CD4-positive, alpha-beta T cell treated with Interleukin-17A for 1 hour (primary cell): ENCODE measurements at regions not wholly inside any gene's neighbourhood (a gene's known extent, or its start where the extent isn't known, plus 50 kb on each side); places are given as distances from the start of the nearest gene placed in this dataset.
"Not testable (repeated sequence)": the region's sequence is repeated elsewhere in the genome, so short reads cannot be mapped to it uniquely, and the experiment has no call there.

Source experiments
- DNase-seq: peaks from one replicate; pipeline ENCODE4 v3.0.0-alpha.2; 2020

DNA sequence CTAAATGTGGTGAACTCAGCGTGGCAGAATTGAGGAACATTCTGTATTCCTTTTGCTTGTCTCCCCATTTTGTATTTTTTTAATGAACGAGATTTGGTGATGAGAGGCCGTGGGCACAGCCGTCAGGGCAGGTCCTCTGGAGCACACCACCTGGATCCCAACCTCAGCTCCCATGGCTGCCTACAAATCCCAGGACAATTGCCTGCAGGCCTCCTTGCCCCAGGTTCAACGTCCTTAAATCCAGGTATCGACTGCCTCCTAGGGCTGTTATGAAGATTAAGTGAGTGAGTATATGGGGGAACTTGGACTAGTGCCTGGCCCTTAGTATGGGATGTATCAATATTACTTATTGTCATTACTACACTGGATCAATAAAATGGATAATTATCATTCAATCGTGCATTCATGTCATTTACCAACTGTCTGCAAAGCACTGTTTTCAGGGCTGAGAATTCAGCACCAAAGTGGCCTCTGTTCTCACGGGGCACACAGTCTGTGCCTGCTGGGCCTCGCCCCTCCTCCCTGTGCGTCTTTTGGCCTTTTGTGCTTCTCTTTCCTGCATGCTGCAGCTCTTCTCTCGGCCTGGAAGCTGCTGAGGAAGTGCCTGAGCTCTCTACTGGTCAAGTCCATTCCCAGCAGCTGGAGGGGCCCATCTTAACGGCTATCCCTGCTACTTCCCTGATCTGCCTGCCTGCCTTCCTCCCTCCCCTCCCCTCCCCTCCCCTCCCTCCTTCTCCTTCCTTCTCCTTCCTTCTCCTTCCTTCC is 1343.7 kb downstream of the BRD1 start:
- DNase-seq, result no peak

DNA sequence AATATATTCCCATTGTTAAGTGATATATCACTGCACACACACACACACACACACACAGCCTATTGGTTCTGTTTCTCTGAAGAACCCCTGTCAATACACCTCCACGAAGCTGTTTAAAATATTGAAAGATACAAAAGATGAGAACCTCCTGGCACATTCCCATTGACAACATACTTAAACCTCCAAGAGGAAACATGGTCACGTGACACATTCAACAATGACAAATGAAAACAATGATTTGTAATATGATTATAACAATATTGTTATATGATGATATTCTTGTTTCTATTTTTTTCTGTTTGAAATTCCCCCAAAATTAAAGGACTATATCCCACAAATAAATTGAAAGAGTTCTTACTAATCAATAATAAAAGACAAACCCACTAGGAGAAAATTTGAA is 1344.9 kb downstream of the BRD1 start:
- DNase-seq, result no peak

DNA sequence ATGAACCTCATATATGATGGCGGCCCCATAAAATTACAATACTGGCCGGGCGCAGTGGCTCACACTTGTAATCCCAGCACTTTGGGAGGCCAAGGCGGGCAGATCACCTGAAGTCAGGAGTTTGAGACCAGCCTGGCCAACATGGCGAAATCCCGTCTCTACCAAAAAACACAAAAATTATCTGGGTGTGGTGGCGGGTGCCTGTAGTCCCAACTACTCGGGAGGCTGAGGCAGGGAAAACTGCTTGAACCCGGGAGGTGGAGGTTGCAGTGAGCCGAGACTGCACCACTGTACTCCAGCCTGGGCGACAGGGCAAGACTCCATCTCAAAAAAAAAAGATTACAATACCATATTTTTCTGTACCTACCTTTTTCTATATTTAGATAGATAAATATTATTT is 1345.5 kb downstream of the BRD1 start:
- DNase-seq, result not testable (repeated sequence)

GRCh38 chr22:48481748-48482147 is 1345.9 kb downstream of the BRD1 start:
- no peak for DNase-seq

- no peak for DNase-seq
Measured at GRCh38 chr22:48478529-48479265, 1349.0 kb downstream of the BRD1 start.

DNA sequence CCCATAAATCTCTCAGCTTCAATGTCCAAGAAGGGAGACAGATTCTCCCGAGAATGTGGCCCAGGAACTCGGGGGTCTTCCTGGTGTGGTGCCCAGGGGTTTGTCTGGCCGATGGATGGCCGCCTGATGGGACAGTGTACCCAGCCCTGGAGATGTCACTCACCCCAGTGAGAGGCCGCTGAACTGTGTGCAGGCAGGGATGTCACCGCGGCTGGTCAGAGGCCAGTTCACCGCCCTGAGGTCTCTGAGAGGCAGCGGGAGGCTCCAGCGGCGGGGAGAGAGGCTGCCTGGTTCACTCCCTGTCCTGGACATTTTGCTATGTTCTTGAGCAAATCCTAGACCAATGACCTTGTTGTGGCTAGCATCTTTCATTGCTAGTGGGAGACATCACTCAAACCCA is 1349.5 kb downstream of the BRD1 start:
- DNase-seq, result no peak

GRCh38 chr22:48477031-48477721 is 1350.5 kb downstream of the BRD1 start:
- no peak for DNase-seq

DNA sequence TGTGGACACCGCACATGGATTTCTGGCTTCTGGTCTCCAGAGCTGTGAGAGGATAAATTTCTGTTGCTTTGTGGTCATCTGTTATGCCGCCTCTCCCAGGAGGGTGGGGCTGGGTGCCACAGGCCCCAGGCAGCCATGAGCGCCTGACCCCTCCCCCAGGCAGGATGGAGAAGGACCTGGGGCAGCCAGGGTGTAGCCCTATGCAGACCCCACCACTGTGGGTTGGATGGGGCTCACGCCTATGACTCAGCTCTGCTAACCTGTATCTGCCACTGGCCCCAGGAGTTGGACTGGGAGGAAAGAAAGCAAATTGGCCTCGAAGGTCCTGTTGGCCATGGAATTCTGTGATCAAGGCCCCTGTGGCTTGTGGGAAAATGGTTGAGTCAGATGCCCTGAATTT is 1351.1 kb downstream of the BRD1 start:
- DNase-seq, result no peak

DNA sequence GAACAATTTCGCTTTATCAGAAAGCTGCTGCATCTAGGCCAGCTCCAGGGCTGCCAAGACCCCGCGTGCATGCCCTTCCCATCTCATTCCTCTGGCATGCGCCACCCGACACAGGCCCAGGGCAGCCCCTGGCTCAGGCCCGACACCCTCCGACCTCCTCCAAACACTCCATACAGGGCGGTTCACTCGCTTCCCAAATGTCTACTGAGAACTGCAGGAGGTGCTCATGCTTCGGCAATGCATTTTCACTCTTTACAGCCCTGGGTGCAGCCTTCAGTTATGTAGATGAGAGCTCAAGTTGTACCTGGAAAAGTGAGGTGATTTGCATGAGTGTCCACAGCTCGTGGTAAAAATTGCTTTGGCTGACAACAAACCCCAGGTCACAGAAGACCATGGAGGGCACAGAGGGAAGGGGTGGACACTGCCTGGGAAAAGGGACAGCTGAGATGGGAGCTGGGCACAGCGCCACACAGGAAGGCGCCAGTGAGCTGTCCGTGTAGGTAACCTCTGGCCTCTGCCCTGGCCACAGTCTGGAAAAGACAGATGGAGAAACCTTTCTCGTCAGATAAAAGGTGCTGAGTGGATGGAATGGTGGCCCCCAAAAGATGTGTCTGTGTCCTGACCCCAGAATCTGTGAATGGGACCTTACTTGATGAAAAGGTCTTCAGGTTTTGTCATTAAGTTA is 1351.9 kb downstream of the BRD1 start:
- DNase-seq, result no peak

GRCh38 chr22:48474881-48475280 is 1352.8 kb downstream of the BRD1 start:
- no peak for DNase-seq

- DNase-seq, result no peak
Measured at GRCh38 chr22:48473202-48473601, 1354.5 kb downstream of the BRD1 start.

DNA sequence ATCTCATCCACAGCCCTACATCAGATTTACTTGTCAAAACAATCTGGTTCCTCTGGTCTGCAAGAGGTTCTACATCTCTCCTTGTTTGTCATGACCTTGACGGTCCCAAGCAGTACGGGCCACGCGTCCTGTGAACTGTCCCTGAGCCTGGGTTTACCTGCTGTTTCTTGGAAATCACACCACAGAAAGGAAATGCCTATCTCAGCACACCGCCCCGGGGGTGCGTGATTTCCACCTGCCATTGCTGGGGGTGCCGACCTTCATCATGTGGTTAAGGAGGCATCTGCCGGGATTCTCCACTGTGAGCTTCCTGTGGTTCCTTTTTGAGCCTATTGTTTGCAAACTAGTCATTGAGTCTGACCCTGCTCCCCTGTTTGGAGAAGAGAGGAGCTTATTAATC is 1363.4 kb downstream of the BRD1 start:
- DNase-seq, result no peak

DNA sequence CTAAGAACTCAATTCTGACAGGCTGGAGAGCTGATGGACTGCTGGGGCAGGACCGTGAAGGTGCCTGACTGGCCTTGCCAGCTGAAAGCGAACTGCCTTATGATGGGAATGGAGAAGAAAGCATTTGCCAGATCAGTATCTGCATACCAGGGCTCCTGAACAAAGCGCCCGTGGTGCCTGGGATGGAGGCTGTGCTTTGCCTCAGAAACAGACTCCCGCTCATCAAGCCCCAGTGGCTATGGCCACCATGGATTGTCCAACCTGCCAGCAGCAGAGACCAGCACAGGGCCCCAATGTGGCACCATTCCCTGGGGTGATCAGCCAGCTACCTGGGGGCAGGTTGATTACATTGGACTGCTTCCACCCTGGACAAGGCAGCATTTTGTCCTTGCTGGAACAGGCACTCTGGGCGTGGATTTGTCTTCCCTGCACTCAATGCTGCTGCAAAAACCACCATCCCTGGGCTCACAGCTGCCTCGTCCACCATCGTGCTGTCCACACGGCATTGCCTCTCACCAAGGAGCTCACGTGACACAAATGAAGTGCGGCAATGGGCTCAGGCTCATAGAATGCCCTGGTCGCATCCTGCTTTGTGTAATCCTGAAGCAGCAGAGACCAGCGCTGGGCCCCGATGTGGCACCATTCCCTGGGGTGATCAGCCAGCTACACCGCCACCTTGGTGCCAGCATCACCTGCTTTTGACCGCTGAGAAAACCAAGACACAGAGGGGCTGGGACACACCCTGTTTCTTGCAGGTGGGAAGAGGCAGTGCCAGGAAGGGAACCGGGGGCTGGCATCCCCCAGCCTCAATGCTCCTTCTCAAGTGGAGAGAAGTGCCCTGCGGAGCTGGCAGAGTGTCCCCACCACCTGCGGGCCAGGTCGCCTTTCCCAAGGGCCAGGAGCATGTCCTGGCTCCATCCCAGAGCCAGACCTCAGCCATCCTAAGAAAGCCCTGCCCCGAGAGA is 1367.5 kb downstream of the BRD1 start:
- no peak for DNase-seq

DNA sequence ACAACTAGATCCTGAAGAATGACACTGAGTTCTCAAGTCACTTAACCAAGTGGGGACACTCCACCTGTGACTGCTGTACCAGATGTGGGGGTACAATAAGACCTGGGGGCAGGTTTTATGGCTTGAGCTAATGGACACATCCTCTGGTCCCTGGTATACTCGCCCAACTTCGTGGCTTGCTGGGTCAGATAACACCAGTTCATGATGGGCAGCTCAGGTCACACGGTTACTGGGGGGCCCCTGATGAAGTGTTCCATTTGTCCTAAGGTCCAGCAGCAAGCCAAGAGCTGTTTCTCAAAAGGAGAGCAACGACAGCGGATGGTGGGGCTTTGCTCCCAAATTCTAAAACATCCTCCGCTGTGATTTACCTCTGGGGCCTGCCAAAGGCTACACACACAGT is 1368.4 kb downstream of the BRD1 start:
- DNase-seq, result no peak

GRCh38 chr22:48456449-48456848 is 1371.2 kb downstream of the BRD1 start:
- no peak for DNase-seq

- no peak for DNase-seq
Measured at GRCh38 chr22:48453751-48454485, 1373.8 kb downstream of the BRD1 start.

- no peak for DNase-seq
Measured at GRCh38 chr22:48453171-48453570, 1374.5 kb downstream of the BRD1 start.

- no peak for DNase-seq
Measured at GRCh38 chr22:48452766-48453165, 1374.9 kb downstream of the BRD1 start.

DNA sequence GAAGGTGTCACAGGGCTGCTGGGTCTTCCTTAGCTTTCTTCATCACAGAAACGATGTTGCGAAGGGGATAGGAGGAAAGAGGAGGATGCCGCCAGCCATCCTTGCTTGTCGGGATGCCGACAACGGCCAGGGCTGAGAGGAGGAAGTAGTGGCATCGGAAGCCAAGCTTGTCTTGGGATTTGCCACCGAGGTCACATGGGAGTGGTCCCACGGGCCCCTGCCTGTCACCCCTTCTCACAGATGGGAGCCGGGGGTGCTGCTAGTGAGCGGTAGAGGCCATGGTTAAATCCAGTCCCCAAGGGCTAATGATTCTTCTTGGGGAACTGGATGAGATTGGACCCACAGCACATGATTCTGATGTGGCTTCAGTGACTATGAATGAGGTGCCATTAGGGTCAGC is 1375.8 kb downstream of the BRD1 start:
- DNase-seq, result no peak

- DNase-seq, result no peak
Measured at GRCh38 chr22:48450188-48450825, 1377.4 kb downstream of the BRD1 start.
